ENCODE measurements at regions not wholly inside any gene's neighbourhood (a gene's known extent, or its start where the extent isn't known, plus 50 kb on each side); places are given as distances from the start of the nearest gene placed in this dataset.

DNA sequence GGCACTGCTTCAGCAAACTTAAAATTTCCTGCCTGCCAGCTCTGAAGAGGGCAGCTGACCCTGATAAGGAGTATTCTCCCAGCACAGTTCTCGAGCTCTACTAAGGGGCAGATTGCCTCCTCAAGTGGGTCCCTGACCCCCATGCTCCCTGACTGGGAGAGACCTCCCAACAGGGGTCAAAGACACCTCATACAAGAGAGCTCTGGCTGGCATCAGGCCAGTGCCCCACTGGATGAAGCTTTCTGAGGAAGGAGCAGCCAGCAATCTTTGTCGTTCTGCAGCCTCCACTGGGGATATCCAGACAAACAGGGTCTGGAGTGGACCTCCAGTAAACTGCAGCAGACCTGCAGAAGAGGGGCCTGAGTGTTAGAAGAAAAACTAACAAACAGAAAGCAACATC is 1118.3 kb upstream of the ADGRL3 start:
- TF ChIP-seq, protein P1, sequence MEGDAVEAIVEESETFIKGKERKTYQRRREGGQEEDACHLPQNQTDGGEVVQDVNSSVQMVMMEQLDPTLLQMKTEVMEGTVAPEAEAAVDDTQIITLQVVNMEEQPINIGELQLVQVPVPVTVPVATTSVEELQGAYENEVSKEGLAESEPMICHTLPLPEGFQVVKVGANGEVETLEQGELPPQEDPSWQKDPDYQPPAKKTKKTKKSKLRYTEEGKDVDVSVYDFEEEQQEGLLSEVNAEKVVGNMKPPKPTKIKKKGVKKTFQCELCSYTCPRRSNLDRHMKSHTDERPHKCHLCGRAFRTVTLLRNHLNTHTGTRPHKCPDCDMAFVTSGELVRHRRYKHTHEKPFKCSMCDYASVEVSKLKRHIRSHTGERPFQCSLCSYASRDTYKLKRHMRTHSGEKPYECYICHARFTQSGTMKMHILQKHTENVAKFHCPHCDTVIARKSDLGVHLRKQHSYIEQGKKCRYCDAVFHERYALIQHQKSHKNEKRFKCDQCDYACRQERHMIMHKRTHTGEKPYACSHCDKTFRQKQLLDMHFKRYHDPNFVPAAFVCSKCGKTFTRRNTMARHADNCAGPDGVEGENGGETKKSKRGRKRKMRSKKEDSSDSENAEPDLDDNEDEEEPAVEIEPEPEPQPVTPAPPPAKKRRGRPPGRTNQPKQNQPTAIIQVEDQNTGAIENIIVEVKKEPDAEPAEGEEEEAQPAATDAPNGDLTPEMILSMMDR (IDR thresholded peaks at IDR 0.05), result no peak
- no peak for TF ChIP-seq POLR2A (IDR thresholded peaks at IDR 0.05)

Measured in Peyer's patch (tissue), 4 donors.